ENCODE measurements at regions not wholly inside any gene's neighbourhood (a gene's known extent, or its start where the extent isn't known, plus 50 kb on each side); places are given as distances from the start of the nearest gene placed in this dataset.
"Not testable (repeated sequence)": the region's sequence is repeated elsewhere in the genome, so short reads cannot be mapped to it uniquely, and the experiment has no call there.

DNA sequence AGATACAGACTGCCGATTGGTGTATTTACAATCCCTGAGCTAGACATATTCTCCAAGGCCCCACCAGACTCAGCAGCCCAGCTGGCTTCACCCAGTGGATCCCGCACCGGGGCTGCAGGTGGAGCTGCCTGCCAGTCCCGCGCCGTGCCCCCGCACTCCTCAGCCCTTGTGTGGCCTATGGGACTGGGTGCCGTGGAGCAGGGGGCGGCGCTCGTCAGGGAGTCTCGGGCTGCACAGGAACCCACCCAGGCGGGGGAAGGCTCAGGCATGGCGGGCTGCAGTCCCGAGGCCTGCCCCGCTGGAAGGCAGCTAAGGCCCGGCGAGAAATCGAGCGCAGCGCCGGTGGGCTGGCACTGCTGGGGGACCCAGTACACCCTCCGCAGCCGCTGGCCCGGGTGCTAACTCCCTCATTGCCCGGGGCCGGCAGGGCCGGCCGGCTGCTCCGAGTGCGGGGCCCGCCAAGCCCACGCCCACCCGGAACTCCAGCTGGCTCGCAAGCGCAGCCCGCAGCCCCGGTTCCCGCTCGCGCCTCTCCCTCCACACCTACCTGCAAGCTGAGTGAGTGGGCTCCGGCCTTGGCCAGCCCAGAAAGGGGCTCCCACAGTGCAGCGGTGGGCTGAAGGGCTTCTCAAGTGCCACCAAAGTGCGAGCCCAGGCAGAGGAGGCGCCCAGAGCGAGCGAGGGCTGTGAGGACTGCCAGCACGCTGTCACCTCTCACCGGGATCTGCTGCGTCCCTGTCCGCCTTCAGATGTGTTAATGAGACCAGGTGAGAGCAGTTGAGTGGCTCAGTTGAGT is 137.8 kb upstream of the LCORL start:
- TF ChIP-seq, protein P1, sequence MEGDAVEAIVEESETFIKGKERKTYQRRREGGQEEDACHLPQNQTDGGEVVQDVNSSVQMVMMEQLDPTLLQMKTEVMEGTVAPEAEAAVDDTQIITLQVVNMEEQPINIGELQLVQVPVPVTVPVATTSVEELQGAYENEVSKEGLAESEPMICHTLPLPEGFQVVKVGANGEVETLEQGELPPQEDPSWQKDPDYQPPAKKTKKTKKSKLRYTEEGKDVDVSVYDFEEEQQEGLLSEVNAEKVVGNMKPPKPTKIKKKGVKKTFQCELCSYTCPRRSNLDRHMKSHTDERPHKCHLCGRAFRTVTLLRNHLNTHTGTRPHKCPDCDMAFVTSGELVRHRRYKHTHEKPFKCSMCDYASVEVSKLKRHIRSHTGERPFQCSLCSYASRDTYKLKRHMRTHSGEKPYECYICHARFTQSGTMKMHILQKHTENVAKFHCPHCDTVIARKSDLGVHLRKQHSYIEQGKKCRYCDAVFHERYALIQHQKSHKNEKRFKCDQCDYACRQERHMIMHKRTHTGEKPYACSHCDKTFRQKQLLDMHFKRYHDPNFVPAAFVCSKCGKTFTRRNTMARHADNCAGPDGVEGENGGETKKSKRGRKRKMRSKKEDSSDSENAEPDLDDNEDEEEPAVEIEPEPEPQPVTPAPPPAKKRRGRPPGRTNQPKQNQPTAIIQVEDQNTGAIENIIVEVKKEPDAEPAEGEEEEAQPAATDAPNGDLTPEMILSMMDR (IDR thresholded peaks at IDR 0.05; ENCODE audit: insufficient read depth, low read length, poor library complexity, severe bottlenecking): not testable (repeated sequence)
- not testable (repeated sequence) for TF ChIP-seq EZH2phosphoT487 (conservative IDR thresholded peaks at IDR 0.05; ENCODE audit: low read length)

Measured in SU-DHL-6 (cell line).